Thymus (tissue), 11 donors: ENCODE measurements at regions not wholly inside any gene's neighbourhood (a gene's known extent, or its start where the extent isn't known, plus 50 kb on each side); places are given as distances from the start of the nearest gene placed in this dataset.

Experiments used
- DNase-seq, 9 donors: peaks; one replicate each; pipeline ENCODE4 v3.0.0-alpha.2; 2013; ENCODE audit warnings: low spot score in 9 of 9, low read depth in 6 of 9, missing footprints in 1 of 9
- H3K27ac ChIP-seq, 2 donors: one replicate each; pipeline ENCODE4 v1.5.1; 2013; ENCODE audit warnings: control low read depth in 1 of 2, low read depth in 1 of 2, low read length in 1 of 2, mild to moderate bottlenecking in 1 of 2, moderate library complexity in 1 of 2
- H3K27me3 ChIP-seq, 2 donors: one replicate each; pipeline ENCODE4 v1.5.1; 2013; ENCODE audit warnings: low read length in 1 of 2; ENCODE audit not compliant: control insufficient read depth in 2 of 2, insufficient read depth in 1 of 2
- H3K36me3 ChIP-seq, 2 donors: one replicate each; pipeline ENCODE4 v1.5.1; 2013; ENCODE audit warnings: low read length in 1 of 2, mild to moderate bottlenecking in 1 of 2, moderate library complexity in 1 of 2; ENCODE audit not compliant: control insufficient read depth in 2 of 2, insufficient read depth in 2 of 2
- H3K4me1 ChIP-seq, 2 donors: one replicate each; pipeline ENCODE4 v1.5.1; 2013; ENCODE audit warnings: low read length in 2 of 2; ENCODE audit not compliant: control insufficient read depth in 2 of 2, insufficient read depth in 2 of 2
- H3K4me3 ChIP-seq, 2 donors: one replicate each; pipeline ENCODE4 v1.5.1; 2013; ENCODE audit warnings: low read length in 2 of 2, control low read depth in 1 of 2, mild to moderate bottlenecking in 1 of 2
- H3K9me3 ChIP-seq, 2 donors: one replicate each; pipeline ENCODE4 v1.5.1; 2013; ENCODE audit warnings: low read length in 1 of 2, mild to moderate bottlenecking in 1 of 2; ENCODE audit not compliant: control insufficient read depth in 2 of 2, insufficient read depth in 1 of 2
- WGBS: extraction: QIAGEN DNeasy Blood & Tissue Kit; methylation state at CpG from one replicate; pipeline ENCODE4 v1.1.7; 2013; 5-methylcytosine and 5-hydroxymethylcytosine counted together
- donor health status: healthy.

- no peaks in the 10 kb centered on the region for H3K27me3 ChIP-seq
- no peaks in the 10 kb centered on the region for H3K36me3 ChIP-seq
- WGBS = 94% methylated on average over 3 of the region's 3 CpGs
- H3K4me1 ChIP-seq = no peaks in the 10 kb centered on the region
- no peaks in the 10 kb centered on the region for H3K9me3 ChIP-seq
- no peak overlapping the region for H3K4me3 ChIP-seq
- no peak overlapping the region for H3K27ac ChIP-seq
- DNase-seq = no peak
Observed at GRCh38 chr2:167368371-167368770, 480.1 kb downstream of the XIRP2 start.

DNA sequence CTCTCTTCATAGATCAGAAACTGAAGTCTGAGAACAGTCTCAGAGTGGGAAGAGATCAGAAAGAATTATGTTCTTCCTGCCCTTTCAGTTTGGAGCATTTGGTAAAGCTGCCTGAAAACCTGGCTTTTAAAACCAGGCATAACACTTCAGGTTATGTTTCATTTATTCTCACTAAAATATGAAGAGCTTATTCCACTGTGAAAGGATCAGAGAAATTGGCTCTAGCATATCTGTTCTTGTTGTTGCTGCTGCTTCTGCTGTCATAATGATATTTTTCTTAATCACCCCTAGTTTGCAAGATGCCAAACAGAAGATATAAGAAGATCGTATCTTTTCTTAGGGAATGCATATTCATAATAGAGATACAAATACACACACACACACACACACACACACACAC is 476.9 kb downstream of the XIRP2 start:
- Histone ChIP-seq H3K36me3 (no peaks in the 10 kb centered on the region), H3K9me3 (no peaks in the 10 kb centered on the region), H3K27me3 (no peaks in the 10 kb centered on the region), H3K4me3 (no peak overlapping the region), H3K4me1 (no peaks in the 10 kb centered on the region), H3K27ac (no peak overlapping the region)
- no peak for DNase-seq
- WGBS = 93% methylated on average over 1 of the region's 1 CpG

DNA sequence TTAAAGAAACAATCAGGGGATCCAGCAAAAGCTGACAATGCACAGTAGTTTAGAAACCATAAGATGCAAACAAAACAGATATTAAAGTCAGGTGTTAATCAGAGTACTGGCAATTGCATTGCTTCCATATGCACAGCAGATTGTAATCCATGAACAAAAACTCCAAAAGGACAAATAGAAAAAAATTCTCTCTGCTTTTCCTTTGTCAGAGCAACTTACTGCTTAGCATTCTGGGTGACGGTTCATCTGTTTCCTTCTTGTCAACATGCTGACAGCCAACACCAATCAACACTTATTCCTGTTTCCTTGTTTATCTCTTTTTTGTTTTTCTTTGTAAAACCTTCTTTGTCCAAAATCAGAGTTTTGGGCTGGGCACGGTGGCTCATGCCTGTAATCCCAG is 473.1 kb downstream of the XIRP2 start:
- no peaks in the 10 kb centered on the region for H3K27me3 ChIP-seq
- 31% methylated on average over 2 of the region's 2 CpGs for WGBS
- no peak for DNase-seq
- H3K4me3 ChIP-seq = no peak overlapping the region
- H3K27ac ChIP-seq = no peak overlapping the region
- H3K4me1 ChIP-seq = no peaks in the 10 kb centered on the region
- H3K36me3 ChIP-seq = no peaks in the 10 kb centered on the region
- H3K9me3 ChIP-seq = no peaks in the 10 kb centered on the region

DNA sequence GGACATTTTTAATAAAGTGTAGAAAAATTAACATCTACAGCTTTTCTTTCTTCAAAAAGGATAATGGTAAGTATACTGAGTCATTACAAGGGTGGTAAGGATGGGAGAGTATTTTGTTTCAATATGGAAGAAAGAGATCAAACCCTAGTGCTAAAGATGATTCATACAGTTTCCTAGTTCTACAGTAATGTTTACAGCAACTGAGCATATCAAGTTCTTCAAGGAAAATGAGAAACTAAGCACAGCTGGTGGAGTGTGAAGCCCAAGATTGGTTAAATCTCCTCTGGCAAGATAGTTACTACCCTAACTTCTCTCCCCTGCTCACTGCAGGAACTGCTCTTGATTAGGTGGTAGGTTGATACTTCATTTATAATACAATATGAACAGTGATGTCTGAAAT is 467.5 kb downstream of the XIRP2 start:
- no peak overlapping the region for H3K4me3 ChIP-seq
- no peak for DNase-seq
- no peak overlapping the region for H3K27ac ChIP-seq

GRCh38 chr2:167353605-167354280 is 465.5 kb downstream of the XIRP2 start:
- H3K4me3 ChIP-seq = no peak overlapping the region
- H3K27ac ChIP-seq = no peak overlapping the region
- no peak for DNase-seq
- H3K27me3 ChIP-seq = no peaks in the 10 kb centered on the region
- H3K4me1 ChIP-seq = no peaks in the 10 kb centered on the region
- 94% methylated on average over 1 of the region's 1 CpG for WGBS
- no peaks in the 10 kb centered on the region for H3K9me3 ChIP-seq
- no peaks in the 10 kb centered on the region for H3K36me3 ChIP-seq

More for the DNA sequence above, 467.5 kb downstream of the XIRP2 start:
- H3K4me1 ChIP-seq = no peaks in the 10 kb centered on the region
- H3K27me3 ChIP-seq = no peaks in the 10 kb centered on the region
- H3K36me3 ChIP-seq = no peaks in the 10 kb centered on the region
- no peaks in the 10 kb centered on the region for H3K9me3 ChIP-seq

GRCh38 chr2:167345559-167345958 is 457.3 kb downstream of the XIRP2 start:
- Histone ChIP-seq H3K36me3 (no peaks in the 10 kb centered on the region), H3K4me3 (no peak overlapping the region), H3K4me1 (no peaks in the 10 kb centered on the region), H3K27ac (no peak overlapping the region), H3K27me3 (no peaks in the 10 kb centered on the region), H3K9me3 (no peaks in the 10 kb centered on the region)
- 97% methylated on average over 2 of the region's 2 CpGs for WGBS
- DNase-seq = no peak

- H3K27me3 ChIP-seq = no peaks in the 10 kb centered on the region
- no peak overlapping the region for H3K27ac ChIP-seq
- no peak for DNase-seq
- no peaks in the 10 kb centered on the region for H3K36me3 ChIP-seq
- H3K4me3 ChIP-seq = no peak overlapping the region
- 93% methylated on average over 1 of the region's 1 CpG for WGBS
- no peaks in the 10 kb centered on the region for H3K9me3 ChIP-seq
- no peaks in the 10 kb centered on the region for H3K4me1 ChIP-seq
Observed at GRCh38 chr2:167342769-167343168, 454.5 kb downstream of the XIRP2 start.

DNA sequence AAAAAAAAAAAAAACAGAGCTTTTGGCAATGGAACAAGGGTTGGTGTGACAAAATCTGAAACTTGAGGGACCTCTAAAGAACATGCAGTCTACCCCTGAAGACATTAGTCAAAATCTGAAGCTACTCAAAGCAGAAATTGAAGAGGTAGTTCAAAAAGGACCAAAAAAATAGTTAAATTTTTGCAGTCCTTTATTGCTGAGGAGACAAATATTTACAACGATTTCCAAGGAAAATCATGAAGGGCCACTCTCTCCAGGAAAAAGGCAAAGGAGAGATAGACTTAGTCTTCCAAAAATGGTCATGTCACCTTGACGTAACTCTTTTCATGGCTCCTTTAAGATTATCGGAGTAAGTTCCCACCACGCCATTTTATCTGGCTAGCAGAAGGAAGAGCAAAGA is 452.0 kb downstream of the XIRP2 start:
- DNase-seq = no peak
- Histone ChIP-seq H3K27ac (no peak overlapping the region), H3K36me3 (no peaks in the 10 kb centered on the region), H3K4me3 (no peak overlapping the region), H3K4me1 (no peaks in the 10 kb centered on the region), H3K27me3 (no peaks in the 10 kb centered on the region), H3K9me3 (no peaks in the 10 kb centered on the region)
- WGBS = 97% methylated on average over 4 of the region's 4 CpGs

- 96% methylated on average over 2 of the region's 2 CpGs for WGBS
- Histone ChIP-seq H3K36me3 (no peaks in the 10 kb centered on the region), H3K4me1 (no peaks in the 10 kb centered on the region), H3K27ac (no peak overlapping the region), H3K9me3 (no peaks in the 10 kb centered on the region), H3K27me3 (no peaks in the 10 kb centered on the region), H3K4me3 (no peak overlapping the region)
- no peak for DNase-seq
Observed at GRCh38 chr2:167336213-167336612, 447.9 kb downstream of the XIRP2 start.
